Lower leg skin (tissue), 3 donors: ENCODE measurements at regions not wholly inside any gene's neighbourhood (a gene's known extent, or its start where the extent isn't known, plus 50 kb on each side); places are given as distances from the start of the nearest gene placed in this dataset.

Experiments used
- POLR2A ChIP-seq, 2 donors: fragments of 450-650 bp; IDR thresholded peaks; one replicate each; pipeline ENCODE4 v1.6.1; 2016 to 2017; ENCODE audit warnings: antibody characterized with exemption in 2 of 2, mild to moderate bottlenecking in 1 of 2, moderate library complexity in 1 of 2
- TF ChIP-seq, protein P1 (sequence below), 3 donors: fragments of 450-650 bp; IDR thresholded peaks; one replicate each; pipeline ENCODE4 v1.5.1; 2016; ENCODE audit warnings: antibody characterized with exemption in 3 of 3, mild to moderate bottlenecking in 3 of 3, moderate library complexity in 2 of 3

- TF ChIP-seq, protein P1, sequence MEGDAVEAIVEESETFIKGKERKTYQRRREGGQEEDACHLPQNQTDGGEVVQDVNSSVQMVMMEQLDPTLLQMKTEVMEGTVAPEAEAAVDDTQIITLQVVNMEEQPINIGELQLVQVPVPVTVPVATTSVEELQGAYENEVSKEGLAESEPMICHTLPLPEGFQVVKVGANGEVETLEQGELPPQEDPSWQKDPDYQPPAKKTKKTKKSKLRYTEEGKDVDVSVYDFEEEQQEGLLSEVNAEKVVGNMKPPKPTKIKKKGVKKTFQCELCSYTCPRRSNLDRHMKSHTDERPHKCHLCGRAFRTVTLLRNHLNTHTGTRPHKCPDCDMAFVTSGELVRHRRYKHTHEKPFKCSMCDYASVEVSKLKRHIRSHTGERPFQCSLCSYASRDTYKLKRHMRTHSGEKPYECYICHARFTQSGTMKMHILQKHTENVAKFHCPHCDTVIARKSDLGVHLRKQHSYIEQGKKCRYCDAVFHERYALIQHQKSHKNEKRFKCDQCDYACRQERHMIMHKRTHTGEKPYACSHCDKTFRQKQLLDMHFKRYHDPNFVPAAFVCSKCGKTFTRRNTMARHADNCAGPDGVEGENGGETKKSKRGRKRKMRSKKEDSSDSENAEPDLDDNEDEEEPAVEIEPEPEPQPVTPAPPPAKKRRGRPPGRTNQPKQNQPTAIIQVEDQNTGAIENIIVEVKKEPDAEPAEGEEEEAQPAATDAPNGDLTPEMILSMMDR (IDR thresholded peaks at IDR 0.05): no peak
- TF ChIP-seq POLR2A (IDR thresholded peaks at IDR 0.05): no peak
Observed at GRCh38 chr2:122451040-122451439, 695.6 kb downstream of the TSN start.
